HG03280 (cell line): ENCODE measurements at regions not wholly inside any gene's neighbourhood (a gene's known extent, or its start where the extent isn't known, plus 50 kb on each side); places are given as distances from the start of the nearest gene placed in this dataset.
A peak's percentile ranks its signal among the peaks of the same experiment; 100 is the strongest.
"Not testable (repeated sequence)": the region's sequence is repeated elsewhere in the genome, so short reads cannot be mapped to it uniquely, and the experiment has no call there.

Experiments used
- ATAC-seq: cut with Tn5 transposase; IDR thresholded peaks from one replicate; pipeline ENCODE4 v1.9.1; 2021; ENCODE audit warnings: mild to moderate bottlenecking, moderate library complexity; ENCODE audit not compliant: unreplicated experiment

DNA sequence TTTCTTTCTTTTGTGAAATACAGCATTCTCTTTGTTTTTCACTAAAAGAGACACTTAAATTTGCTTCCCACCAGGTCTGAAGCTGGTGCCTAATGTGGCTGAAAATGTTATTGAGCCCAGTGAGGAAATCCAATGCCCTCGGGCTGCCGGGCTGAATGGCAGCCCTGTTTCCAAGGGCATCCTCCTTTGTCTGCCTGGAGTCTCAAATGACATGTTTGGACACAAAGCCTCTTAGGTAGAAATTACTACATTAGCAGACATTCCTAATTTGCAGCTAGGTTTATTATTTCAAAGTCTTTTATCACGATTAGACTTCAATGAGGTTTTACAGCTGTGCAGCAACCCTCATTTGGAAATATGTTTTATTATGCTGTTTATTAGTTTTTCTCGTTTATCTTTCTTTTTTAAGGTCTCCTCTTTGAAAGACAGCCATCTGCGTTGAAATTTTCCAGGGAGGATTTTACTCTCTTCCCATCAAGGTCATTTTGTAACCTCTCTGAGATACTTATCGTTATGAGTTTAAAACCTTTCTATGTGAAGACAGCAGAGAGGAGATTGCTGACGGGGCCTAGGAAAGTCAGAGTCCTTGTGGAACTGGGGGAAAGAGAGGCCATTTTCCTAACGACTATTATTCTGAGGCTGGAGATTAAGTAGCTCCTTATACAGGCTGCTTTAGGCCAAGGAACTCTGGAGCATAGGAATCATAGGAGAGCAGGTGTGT is 59.0 kb upstream of the ZNF532 start:
- no peak for ATAC-seq

DNA sequence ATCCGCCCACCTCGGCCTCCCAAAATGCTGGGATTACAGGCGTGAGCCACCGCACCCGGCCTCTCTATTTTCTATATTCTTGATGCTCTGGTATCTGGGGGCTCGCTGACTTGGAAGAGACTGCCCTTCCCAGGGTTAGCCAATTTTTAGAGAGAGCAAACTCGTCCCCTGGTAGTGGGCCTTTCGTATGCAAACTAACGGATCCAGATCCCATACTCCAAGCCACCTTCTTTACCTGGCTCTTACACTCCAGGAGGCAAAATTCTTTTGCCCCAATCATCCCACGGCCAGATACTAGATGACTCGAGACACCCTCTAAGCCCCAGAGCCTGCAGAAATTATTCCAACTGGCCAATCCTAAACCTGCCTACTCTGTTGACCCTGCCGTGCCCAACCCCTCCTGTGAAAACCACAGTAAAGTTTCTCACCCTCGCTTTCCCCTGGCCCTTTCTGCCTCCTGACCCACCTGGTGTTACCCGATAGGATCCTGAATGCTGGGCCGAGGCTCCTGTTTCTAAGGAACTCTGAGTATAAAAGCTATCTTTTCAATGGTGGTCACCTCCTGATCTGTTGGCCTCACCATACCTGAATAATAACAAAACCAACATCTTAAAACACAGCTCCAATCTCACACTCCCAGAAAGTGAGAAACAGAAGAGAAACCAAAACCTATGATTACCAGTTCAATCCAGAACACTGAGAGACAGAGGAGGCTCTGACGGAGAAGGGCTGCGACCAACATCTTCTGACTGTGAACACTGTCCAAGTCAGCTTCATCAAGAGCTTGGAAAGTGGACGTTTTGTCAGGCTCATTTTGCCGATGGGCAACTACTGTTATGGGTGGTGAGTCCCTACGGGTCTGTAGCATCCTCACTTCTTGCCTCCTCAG is 57.6 kb upstream of the ZNF532 start:
- ATAC-seq: peak; percentile 76

DNA sequence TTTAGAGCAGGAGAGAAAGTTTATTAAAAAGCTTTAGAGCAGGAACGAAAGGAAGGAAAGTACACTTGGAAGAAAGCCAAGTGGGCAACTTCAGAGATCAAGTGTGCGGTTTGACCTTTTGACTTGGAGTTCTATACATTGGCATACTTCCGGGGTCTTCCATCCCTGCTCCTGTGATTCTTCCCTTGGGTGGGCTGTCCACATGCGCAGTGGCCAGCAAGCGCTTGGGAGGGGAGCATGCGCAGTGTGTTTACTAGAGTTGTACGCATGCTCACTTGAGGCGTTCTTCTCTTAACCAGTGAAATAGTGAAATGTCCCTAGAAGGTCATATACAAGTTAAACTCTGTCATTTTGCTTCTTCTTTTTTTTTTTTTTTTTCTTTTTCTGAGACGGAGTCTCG is 56.9 kb upstream of the ZNF532 start:
- ATAC-seq: no peak

DNA sequence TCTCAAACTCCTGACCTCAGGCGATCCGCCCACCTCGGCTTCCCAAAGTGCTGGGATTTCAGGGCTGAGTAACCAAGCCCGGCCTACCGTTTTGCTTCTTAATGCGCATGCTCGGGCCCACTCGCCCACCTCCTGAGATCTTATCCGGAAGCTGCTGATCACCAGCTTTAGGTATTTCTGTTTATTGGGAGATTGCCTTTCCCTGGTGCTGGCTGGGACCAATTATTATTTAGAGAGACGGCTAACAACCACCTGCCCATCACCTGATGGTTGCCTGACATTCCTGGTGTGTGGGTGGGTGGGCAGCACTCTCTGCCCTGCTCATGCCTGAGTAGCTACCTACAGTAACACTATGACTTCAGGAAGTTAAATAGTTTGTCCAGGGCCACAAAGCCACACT is 56.3 kb upstream of the ZNF532 start:
- no peak for ATAC-seq

DNA sequence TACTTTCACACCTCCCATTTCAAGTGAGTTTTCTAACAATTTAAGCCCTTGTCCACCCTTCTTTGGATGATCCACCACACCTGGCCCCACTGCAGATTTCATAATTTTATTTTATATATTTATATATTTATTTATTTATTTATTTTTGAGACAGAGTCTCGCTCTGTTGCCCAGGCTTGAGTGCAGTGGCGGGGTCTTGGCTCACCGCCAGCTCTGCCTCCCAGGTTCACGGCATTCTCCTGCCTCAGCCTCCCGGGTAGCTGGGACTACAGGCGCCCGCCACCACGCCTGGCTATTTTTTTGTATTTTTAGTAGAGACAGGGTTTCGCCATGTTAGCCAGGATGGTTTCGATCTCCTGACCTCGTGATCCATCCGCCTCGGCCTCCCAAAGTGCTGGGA is 52.8 kb upstream of the ZNF532 start:
- ATAC-seq: not testable (repeated sequence)

DNA sequence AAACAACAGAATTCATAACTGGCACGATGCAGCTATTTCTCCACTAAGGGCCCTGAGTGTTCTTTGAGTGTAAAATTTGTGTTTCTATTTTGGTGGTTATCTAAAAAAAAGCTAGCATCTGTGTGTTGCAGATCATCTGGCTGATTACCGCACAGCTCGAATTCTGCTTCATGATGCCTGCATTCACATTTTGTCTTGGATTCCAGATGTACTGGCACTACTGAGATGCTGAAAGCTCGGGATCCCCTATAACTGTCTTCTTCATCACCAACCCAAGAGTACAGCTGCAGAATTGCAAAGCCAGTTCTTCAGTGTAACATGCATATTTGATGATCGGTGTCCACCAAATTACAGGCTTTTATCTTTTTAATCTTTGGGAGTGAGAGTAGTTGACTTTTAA is 51.6 kb upstream of the ZNF532 start:
- ATAC-seq: no peak

DNA sequence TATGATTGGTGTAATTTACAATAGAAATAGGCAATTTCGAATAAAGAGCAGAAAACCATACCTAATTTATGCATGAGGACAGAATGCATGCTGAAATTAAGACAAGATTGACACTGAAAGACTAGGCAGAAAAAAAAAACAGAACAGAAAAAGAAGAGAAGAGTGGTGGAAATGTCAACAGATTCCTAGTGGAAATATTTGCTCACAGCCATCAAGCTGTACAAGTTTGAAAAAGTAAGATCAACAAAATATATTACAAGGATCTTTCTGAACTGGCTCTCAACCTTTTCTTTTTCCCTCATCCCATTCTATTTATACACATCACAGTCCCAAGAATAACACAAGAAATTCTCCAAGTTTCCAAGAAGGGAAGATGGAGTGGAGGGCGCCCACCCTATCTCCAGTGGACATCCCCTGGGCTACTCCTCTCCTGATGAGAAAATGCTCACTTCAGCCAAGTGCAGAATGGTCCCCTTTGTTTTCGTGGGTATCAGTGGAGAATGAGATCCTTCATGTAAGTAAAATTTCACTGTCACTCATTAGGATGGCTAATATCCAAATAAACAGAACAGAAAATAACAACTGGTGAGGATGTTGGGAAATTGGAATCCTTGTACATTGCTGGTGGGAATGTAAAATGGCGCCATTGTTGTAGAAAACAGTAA is 51.0 kb upstream of the ZNF532 start:
- ATAC-seq: no peak

DNA sequence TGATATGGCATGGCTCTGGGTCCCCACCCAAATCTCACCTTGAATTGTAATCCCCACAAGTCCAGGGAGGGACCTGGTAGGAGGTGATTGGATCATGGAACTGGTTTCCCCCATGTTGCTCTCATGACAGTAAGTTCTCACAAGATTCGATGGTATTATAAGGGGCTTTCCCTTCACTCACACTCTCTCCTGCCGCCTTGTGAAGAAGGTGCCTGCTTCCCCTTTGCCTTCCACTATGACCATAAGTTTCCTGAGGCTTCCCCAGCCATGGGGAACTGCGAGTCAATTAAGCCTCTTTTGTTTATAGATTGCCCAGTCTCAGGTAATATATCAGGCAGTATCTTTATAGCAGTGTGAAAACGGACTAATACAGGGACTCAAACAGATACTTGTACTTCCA is 50.4 kb upstream of the ZNF532 start:
- ATAC-seq: no peak
